Prostate gland (tissue), 2 donors: ENCODE measurements at regions not wholly inside any gene's neighbourhood (a gene's known extent, or its start where the extent isn't known, plus 50 kb on each side); places are given as distances from the start of the nearest gene placed in this dataset.

Experiments
- CTCF ChIP-seq, 4 experiments: fragments of 200-600 bp in 2 of 4; fragments of 450-650 bp in 2 of 4; sonication (generic) in 2 of 4; IDR thresholded peaks; 1 replicate in 3 of 4; 2 replicates in 1 of 4; pipeline ENCODE4 v1.5.1; 2016 to 2019; ENCODE audit warnings: antibody characterized with exemption in 4 of 4, mild to moderate bottlenecking in 2 of 4, moderate library complexity in 2 of 4
- POLR2AphosphoS5 ChIP-seq: sonication (generic); formaldehyde crosslinking; IDR thresholded peaks from one replicate; pipeline ENCODE4 v1.6.1; 2017; ENCODE audit warnings: antibody characterized with exemption

- no peak for TF ChIP-seq CTCF (IDR thresholded peaks at IDR 0.05)
- no peak for TF ChIP-seq POLR2AphosphoS5
Observed at GRCh38 chr2:41920812-41921211, 127.0 kb upstream of the PKDCC start.
